Osteoblast (primary cell): ENCODE measurements at regions not wholly inside any gene's neighbourhood (a gene's known extent, or its start where the extent isn't known, plus 50 kb on each side); places are given as distances from the start of the nearest gene placed in this dataset.

Experiments used
- DNase-seq: peaks from one replicate; pipeline ENCODE4 v3.0.0; 2011; ENCODE audit warnings: low spot score, mixed read lengths; ENCODE audit not compliant: insufficient read length; ENCODE audit errors: missing footprints
- H2AFZ ChIP-seq: 2 replicates; pipeline ENCODE4 v1.6.0; 2011; ENCODE audit warnings: mild to moderate bottlenecking, low read length
- H3K27ac ChIP-seq: 2 replicates; pipeline ENCODE4 v1.5.1; 2011; ENCODE audit warnings: mild to moderate bottlenecking, low read depth, low read length, moderate library complexity
- H3K27me3 ChIP-seq: 2 replicates; pipeline ENCODE4 v1.6.0; 2012; ENCODE audit warnings: mild to moderate bottlenecking, control low read depth, inconsistent platforms, low read length, moderate library complexity; ENCODE audit not compliant: insufficient read depth
- H3K36me3 ChIP-seq: 2 replicates; pipeline ENCODE4 v1.5.1; 2011; ENCODE audit warnings: mild to moderate bottlenecking, low read length, control low read depth, moderate library complexity; ENCODE audit not compliant: insufficient read depth
- H3K4me1 ChIP-seq: 2 replicates; pipeline ENCODE4 v1.5.1; 2011; ENCODE audit warnings: mild to moderate bottlenecking, low read length, control low read depth, moderate library complexity; ENCODE audit not compliant: insufficient read depth
- H3K4me2 ChIP-seq: 2 replicates; pipeline ENCODE4 v1.6.0; 2011; ENCODE audit warnings: mild to moderate bottlenecking, low read length; ENCODE audit not compliant: insufficient read depth
- H3K4me3 ChIP-seq: fragments of 200-600 bp; sonication (generic); 3 replicates; pipeline ENCODE4 v1.5.1; 2012; ENCODE audit warnings: mild to moderate bottlenecking, low read length, inconsistent platforms; ENCODE audit not compliant: insufficient read depth
- H3K79me2 ChIP-seq: 2 replicates; pipeline ENCODE4 v1.6.0; 2012; ENCODE audit warnings: mild to moderate bottlenecking, low read length, control low read depth, inconsistent platforms; ENCODE audit not compliant: insufficient read depth
- H3K9me3 ChIP-seq: 2 replicates; pipeline ENCODE4 v1.5.1; 2011; ENCODE audit warnings: low read depth, low read length, control low read depth
- H4K20me1 ChIP-seq: 2 replicates; pipeline ENCODE4 v1.6.0; 2012; ENCODE audit warnings: mild to moderate bottlenecking, low read length, control low read depth; ENCODE audit not compliant: insufficient read depth
- TF ChIP-seq, protein P1 (sequence below): IDR thresholded peaks from 2 replicates; pipeline ENCODE4 v1.5.1; 2011; ENCODE audit warnings: mild to moderate bottlenecking, low read depth, low read length, moderate library complexity; ENCODE audit errors: extremely low read depth

DNA sequence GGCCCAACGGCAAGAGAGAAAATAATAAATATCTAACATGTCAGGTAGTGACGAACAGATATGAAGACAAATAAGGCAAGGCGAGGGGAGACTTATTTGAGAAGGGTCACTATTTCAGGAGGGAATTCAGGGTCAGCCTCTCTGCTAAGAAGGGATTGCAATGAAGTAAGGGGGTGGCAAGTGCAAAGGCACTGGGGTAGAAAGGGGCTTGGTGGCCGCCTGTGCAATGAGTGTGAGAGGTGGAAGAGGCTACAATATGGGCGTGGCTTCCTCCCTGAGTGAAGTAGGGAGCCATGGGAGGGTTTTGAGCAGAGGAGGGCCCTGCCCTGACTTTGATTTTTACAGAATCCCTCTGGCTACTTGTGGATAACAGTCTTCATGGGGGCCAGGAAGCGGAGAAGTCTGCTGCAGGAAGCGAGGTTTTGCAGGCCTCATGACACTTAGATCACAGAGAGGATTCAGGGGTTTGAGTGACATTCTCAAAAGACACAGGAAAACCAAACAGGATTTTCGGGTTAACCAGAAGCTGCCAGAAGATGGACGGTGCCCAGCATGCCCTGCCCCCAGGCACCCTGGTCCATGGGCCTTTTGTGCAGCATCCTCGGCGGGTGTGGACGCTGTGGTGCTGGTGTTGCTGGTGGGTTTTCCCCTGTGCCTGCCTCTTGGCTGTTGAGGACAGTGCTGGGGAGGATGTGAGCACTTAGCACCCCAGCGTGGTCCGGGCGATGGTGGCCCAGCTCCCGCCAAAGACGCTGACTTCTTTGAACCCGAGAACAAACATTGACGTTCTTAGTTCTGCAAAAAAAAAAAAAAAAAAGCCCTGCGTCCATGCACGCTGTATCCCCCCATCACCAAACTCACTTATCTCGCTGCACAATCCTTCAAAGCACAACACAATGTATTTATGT is 124.2 kb upstream of the PTPN1 start:
- Histone ChIP-seq H3K79me2 (no peaks in the 10 kb centered on the region), H3K27ac (no peak overlapping the region), H3K4me2 (no peak overlapping the region), H3K36me3 (no peaks in the 10 kb centered on the region), H3K4me1 (peaks cover 11% of the 10 kb centered on the region), H3K9me3 (no peaks in the 10 kb centered on the region), H4K20me1 (no peaks in the 10 kb centered on the region), H2AFZ (no peak overlapping the region), H3K4me3 (no peak overlapping the region), H3K27me3 (no peaks in the 10 kb centered on the region)
- DNase-seq, result no peak
- TF ChIP-seq, protein P1, sequence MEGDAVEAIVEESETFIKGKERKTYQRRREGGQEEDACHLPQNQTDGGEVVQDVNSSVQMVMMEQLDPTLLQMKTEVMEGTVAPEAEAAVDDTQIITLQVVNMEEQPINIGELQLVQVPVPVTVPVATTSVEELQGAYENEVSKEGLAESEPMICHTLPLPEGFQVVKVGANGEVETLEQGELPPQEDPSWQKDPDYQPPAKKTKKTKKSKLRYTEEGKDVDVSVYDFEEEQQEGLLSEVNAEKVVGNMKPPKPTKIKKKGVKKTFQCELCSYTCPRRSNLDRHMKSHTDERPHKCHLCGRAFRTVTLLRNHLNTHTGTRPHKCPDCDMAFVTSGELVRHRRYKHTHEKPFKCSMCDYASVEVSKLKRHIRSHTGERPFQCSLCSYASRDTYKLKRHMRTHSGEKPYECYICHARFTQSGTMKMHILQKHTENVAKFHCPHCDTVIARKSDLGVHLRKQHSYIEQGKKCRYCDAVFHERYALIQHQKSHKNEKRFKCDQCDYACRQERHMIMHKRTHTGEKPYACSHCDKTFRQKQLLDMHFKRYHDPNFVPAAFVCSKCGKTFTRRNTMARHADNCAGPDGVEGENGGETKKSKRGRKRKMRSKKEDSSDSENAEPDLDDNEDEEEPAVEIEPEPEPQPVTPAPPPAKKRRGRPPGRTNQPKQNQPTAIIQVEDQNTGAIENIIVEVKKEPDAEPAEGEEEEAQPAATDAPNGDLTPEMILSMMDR, result no peak

DNA sequence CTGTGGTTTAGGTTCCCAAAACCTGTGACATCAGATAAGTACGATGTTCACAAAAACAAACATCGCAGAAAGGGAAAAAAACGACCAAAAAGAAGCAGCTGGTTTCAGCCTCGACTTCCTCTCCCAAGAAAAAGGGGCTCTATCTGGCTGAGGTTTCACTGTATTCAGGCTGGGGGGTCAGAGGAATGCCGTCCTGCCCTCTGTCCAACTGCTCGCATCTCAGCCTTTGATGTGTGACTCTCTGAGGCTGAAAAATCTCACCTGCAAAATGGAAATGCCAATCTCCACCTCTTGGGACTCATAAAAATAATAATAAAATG is 123.6 kb upstream of the PTPN1 start:
- Histone ChIP-seq H3K9me3 (no peaks in the 10 kb centered on the region), H2AFZ (no peak overlapping the region), H3K4me1 (peaks cover 11% of the 10 kb centered on the region)

DNA sequence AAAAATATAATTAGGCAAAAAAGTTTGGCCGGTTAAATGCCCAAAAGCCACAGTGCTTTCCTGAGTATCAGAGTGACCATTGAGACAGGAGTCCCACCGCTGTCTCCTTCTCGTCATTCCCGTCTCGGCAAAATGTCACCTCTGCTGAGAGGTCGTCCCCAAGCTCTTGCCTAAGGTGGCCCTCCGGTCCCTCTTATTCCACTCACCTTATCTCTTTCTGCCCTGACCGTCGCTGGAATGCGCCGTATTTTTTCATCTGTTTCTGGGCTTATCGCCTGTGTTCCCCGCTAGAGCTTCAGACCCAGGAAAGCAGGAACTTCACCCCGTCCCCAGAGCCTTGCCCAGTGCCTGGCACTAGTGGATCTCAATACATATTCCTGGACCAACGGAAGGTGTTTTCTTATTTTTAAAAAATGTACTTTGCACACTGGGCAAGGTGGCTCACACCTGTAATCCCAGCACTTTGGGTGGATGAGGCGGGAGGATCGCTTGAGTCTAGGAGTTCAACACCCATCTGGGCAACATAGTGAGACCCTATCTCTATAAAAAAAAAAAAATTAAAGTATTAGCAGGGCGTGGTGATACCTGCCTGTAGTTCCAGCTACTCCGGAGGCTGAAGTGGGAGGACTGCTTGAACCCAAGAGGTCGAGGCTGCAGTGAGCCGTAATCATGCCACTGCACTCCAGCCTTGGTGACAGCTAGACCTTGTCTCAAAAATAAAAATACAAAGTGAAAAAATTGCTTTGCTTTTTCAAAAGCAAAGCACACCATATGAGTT is 122.8 kb upstream of the PTPN1 start:
- Histone ChIP-seq H3K4me3 (no peak overlapping the region), H3K36me3 (no peaks in the 10 kb centered on the region), H4K20me1 (no peaks in the 10 kb centered on the region), H3K4me2 (peak overlapping the region; percentile 16), H2AFZ (peak overlapping the region; percentile 81), H3K79me2 (no peaks in the 10 kb centered on the region), H3K4me1 (peaks cover 11% of the 10 kb centered on the region), H3K27ac (no peak overlapping the region), H3K27me3 (no peaks in the 10 kb centered on the region), H3K9me3 (no peaks in the 10 kb centered on the region)
- no peak for DNase-seq
- TF ChIP-seq, protein P1, result no peak

More for the DNA sequence above, 123.6 kb upstream of the PTPN1 start:
- Histone ChIP-seq H3K4me3 (no peak overlapping the region), H3K27me3 (no peaks in the 10 kb centered on the region), H3K79me2 (no peaks in the 10 kb centered on the region), H3K36me3 (no peaks in the 10 kb centered on the region), H4K20me1 (no peaks in the 10 kb centered on the region), H3K27ac (no peak overlapping the region), H3K4me2 (no peak overlapping the region)
- DNase-seq, result no peak
- TF ChIP-seq, protein P1, result no peak

DNA sequence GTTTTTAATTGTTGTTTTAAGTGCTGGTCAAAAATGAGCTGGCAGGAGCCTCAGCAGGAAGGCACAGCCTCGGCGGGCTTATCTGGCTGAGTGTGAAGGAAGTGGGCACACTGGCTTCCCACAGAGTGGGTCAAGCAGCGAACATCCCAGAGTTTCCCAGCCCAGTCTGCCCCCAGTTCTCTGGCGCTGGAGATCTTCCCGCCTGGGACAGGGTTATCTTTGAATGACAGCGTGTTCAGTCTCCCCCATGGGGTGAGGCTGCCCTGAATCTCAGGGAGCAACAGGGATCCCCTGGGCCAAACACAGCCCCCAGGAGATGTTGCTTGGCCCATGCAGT is 122.2 kb upstream of the PTPN1 start:
- H3K4me3 ChIP-seq, result peak overlapping the region; percentile 45
- peak overlapping the region; percentile 49 for H3K27ac ChIP-seq
- peak overlapping the region; percentile 16 for H3K4me2 ChIP-seq
- peak overlapping the region; percentile 81 for H2AFZ ChIP-seq
- no peaks in the 10 kb centered on the region for H3K79me2 ChIP-seq
- no peaks in the 10 kb centered on the region for H3K36me3 ChIP-seq
- H4K20me1 ChIP-seq, result no peaks in the 10 kb centered on the region
- H3K9me3 ChIP-seq, result no peaks in the 10 kb centered on the region
- peaks cover 11% of the 10 kb centered on the region for H3K4me1 ChIP-seq
- TF ChIP-seq, protein P1, result no peak
- no peak for DNase-seq
- H3K27me3 ChIP-seq, result no peaks in the 10 kb centered on the region
